B cell (primary cell): ENCODE measurements at regions not wholly inside any gene's neighbourhood (a gene's known extent, or its start where the extent isn't known, plus 50 kb on each side); places are given as distances from the start of the nearest gene placed in this dataset.

ENCODE experiments used
- ATAC-seq: fragments of 200-7000 bp; cut with Tn5 transposase; one replicate; pipeline ENCODE4 v1.10.0; 2021; ENCODE audit warnings: low read depth, mild to moderate bottlenecking, moderate number of reproducible peaks, moderate library complexity
- CTCF ChIA-PET: fragments of 350-600 bp; sonication (Branson Sonifier 250); formaldehyde crosslinking; loops from one replicate; lab custom pipeline; 2021; ENCODE audit warnings: antibody characterized with exemption, inconsistent platforms; lab: Charles Lee
- POLR2A ChIA-PET: fragments of 350-600 bp; sonication (Branson Sonifier 250); formaldehyde crosslinking; loops from one replicate; lab custom pipeline; 2021; ENCODE audit warnings: antibody characterized with exemption; lab: Charles Lee
- DNase-seq: peaks from one replicate; pipeline ENCODE4 v3.0.0; 2013
- H2AFZ ChIP-seq: 2 replicates; pipeline ENCODE4 v1.6.1; 2012; ENCODE audit warnings: mild to moderate bottlenecking, low read depth, low read length; ENCODE audit not compliant: insufficient read depth, poor library complexity, severe bottlenecking
- H3K27ac ChIP-seq, 2 donors: 1 replicate in 1 of 2; 2 replicates in 1 of 2; pipeline ENCODE4 v1.5.1; 2012 to 2013; ENCODE audit warnings: low read length in 2 of 2, mild to moderate bottlenecking in 2 of 2, moderate library complexity in 1 of 2
- H3K27me3 ChIP-seq, 4 experiments: fragments of 200-600 bp in 1 of 4; sonication (generic) in 1 of 4; replicated peaks in 1 of 4; 1 replicate in 2 of 4; 2 replicates in 2 of 4; pipeline versions ENCODE4 v1.6.1 to v1.7.0; 2013 to 2016; ENCODE audit warnings: low read length in 3 of 4, mild to moderate bottlenecking in 2 of 4, mixed read lengths in 1 of 4, moderate library complexity in 1 of 4; ENCODE audit not compliant: insufficient read depth in 4 of 4, control insufficient read depth in 3 of 4; ENCODE audit errors: control extremely low read depth in 1 of 4
- H3K36me3 ChIP-seq, 2 experiments: replicated peaks in 1 of 2; 1 replicate in 1 of 2; 2 replicates in 1 of 2; pipeline versions ENCODE4 v1.6.1 to v1.7.1; 2013; ENCODE audit warnings: low read length in 1 of 2; ENCODE audit not compliant: insufficient read depth in 2 of 2, control insufficient read depth in 1 of 2; ENCODE audit errors: control extremely low read depth in 1 of 2, extremely low read depth in 1 of 2
- H3K4me1 ChIP-seq, 2 donors: fragments of 200-600 bp in 1 of 2; sonication (generic) in 1 of 2; 1 replicate in 1 of 2; 2 replicates in 1 of 2; pipeline versions ENCODE4 v1.5.1 to v1.6.1; 2013 to 2017; ENCODE audit warnings: low read length in 2 of 2; ENCODE audit not compliant: control insufficient read depth in 2 of 2, insufficient read depth in 2 of 2
- H3K4me2 ChIP-seq: replicated peaks from 2 replicates; pipeline ENCODE3; 2012; ENCODE audit warnings: mild to moderate bottlenecking, low read depth, low read length; ENCODE audit not compliant: poor library complexity, severe bottlenecking
- H3K4me3 ChIP-seq, 5 experiments: fragments of 200-600 bp in 1 of 5; sonication (generic) in 1 of 5; 1 replicate in 3 of 5; 2 replicates in 2 of 5; pipeline versions ENCODE4 v1.5.1 to v1.7.0; 2011 to 2016; ENCODE audit warnings: low read length in 4 of 5, mild to moderate bottlenecking in 4 of 5, low read depth in 2 of 5, control low read depth in 1 of 5, moderate library complexity in 1 of 5; ENCODE audit not compliant: insufficient read depth in 1 of 5; ENCODE audit errors: control extremely low read depth in 1 of 5, extremely low read depth in 1 of 5
- H3K79me2 ChIP-seq: fragments of 200-600 bp; sonication (generic); one replicate; pipeline ENCODE4 v1.6.0; 2016; ENCODE audit warnings: low read length; ENCODE audit not compliant: control insufficient read depth, insufficient read depth
- H3K9ac ChIP-seq: fragments of 200-600 bp; sonication (generic); 2 replicates; pipeline ENCODE4 v1.6.1; 2017; ENCODE audit warnings: mild to moderate bottlenecking, low read length, moderate library complexity
- H3K9me3 ChIP-seq, 3 donors: one replicate each; pipeline versions ENCODE4 v1.6.1 to v1.7.1; 2013; ENCODE audit warnings: low read length in 2 of 3; ENCODE audit not compliant: control insufficient read depth in 2 of 3, insufficient read depth in 1 of 3; ENCODE audit errors: control extremely low read depth in 1 of 3
- H4K20me1 ChIP-seq: 2 replicates; pipeline ENCODE4 v1.6.0; 2012; ENCODE audit warnings: mild to moderate bottlenecking, low read length; ENCODE audit not compliant: insufficient read depth, control insufficient read depth, poor library complexity, severe bottlenecking
- H3K27ac Mint-ChIP-seq: one replicate; pipeline ENCODE4 v1.8.0; 2021; ENCODE audit warnings: mixed read lengths
- H3K27me3 Mint-ChIP-seq: one replicate; pipeline ENCODE4 v1.8.0; 2021; ENCODE audit warnings: mixed read lengths
- H3K4me1 Mint-ChIP-seq: one replicate; pipeline ENCODE4 v1.8.0; 2021; ENCODE audit warnings: mixed read lengths
- H3K4me3 Mint-ChIP-seq: one replicate; pipeline ENCODE4 v1.8.0; 2021; ENCODE audit warnings: mixed read lengths
- H3K9me3 Mint-ChIP-seq: one replicate; pipeline ENCODE4 v1.8.0; 2022; ENCODE audit warnings: mixed read lengths; ENCODE audit not compliant: insufficient read depth
- CTCF ChIP-seq: fragments of 200-600 bp; IDR thresholded peaks from one replicate; pipeline ENCODE4 v1.8.0; 2022; ENCODE audit warnings: antibody characterized with exemption, mild to moderate bottlenecking
- EZH2 ChIP-seq: IDR thresholded peaks from 2 replicates; pipeline ENCODE4 v1.6.1; 2012; ENCODE audit warnings: borderline replicate concordance, low read depth, mild to moderate bottlenecking, moderate library complexity, low read length; ENCODE audit not compliant: insufficient read depth, poor library complexity, severe bottlenecking
- WGBS: methylation state at CpG from one replicate; pipeline ENCODE4 v1.1.5; 2013; ENCODE audit warnings: missing lambda C conversion rate; ENCODE audit not compliant: insufficient coverage; 5-methylcytosine and 5-hydroxymethylcytosine counted together
- intact Hi-C: fragments of 100-400 bp; cut with micrococcal nuclease; formaldehyde crosslinking; loops from one replicate; pipeline ENCODE4 v1.10.0; 2022

DNA sequence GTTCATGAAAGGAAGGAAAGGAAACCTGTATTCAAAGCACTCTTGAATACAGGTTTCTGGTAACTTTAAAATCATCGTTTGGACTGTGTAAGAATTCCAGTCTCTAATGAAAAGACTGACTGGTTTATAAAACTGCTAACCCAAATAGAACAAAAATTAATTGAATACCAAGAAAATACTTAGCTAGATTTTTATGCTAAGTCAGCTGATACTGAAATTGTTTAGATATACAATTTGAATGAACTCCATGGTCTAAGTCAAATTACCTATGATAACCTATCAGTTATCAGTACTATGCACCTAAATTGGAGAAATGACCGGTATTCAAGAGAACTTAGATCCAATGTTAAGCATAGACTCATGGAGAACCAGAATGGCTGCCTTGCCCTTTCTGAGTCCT lies 338.3 kb downstream of the RNF144B start:
- Mint-ChIP-seq H3K4me1 (no peaks in the 10 kb centered on the region), H3K4me3 (no peak overlapping the region), H3K27me3 (no peaks in the 10 kb centered on the region), H3K9me3 (no peaks in the 10 kb centered on the region), H3K27ac (no peak overlapping the region)
- intact Hi-C loops, result no loop called here
- ATAC-seq, result no peak
- Histone ChIP-seq H3K4me3 (no peak overlapping the region), H3K9me3 (no peaks in the 10 kb centered on the region), H3K9ac (no peak overlapping the region), H3K36me3 (no peaks in the 10 kb centered on the region), H3K27ac (no peak overlapping the region), H3K79me2 (no peaks in the 10 kb centered on the region), H2AFZ (no peak overlapping the region), H3K27me3 (no peaks in the 10 kb centered on the region), H4K20me1 (no peaks in the 10 kb centered on the region), H3K4me1 (no peaks in the 10 kb centered on the region), H3K4me2 (no peak overlapping the region)
- POLR2A ChIA-PET, result no interaction called here
- CTCF ChIA-PET, result no interaction called here
- no peak for DNase-seq
- no CpG with 5 or more reads among the region's 2 CpGs for WGBS
- no peak for TF ChIP-seq CTCF
- no peak for TF ChIP-seq EZH2

GRCh38 chr6:18733921-18734550 lies 346.9 kb downstream of the RNF144B start:
- H4K20me1 ChIP-seq, result no peaks in the 10 kb centered on the region
- no peak for DNase-seq
- no peak overlapping the region for H3K27ac ChIP-seq
- ChIA-PET POLR2A (no interaction called here), CTCF (no interaction called here)
- TF ChIP-seq EZH2 (no peak), CTCF (no peak)
- Mint-ChIP-seq H3K4me1 (no peaks in the 10 kb centered on the region), H3K4me3 (no peak overlapping the region), H3K9me3 (peaks cover 7% of the 10 kb centered on the region), H3K27ac (no peak overlapping the region), H3K27me3 (no peaks in the 10 kb centered on the region)
- H3K4me2 ChIP-seq, result no peak overlapping the region
- H3K36me3 ChIP-seq, result no peaks in the 10 kb centered on the region
- no peak overlapping the region for H2AFZ ChIP-seq
- H3K9me3 ChIP-seq, result no peaks in the 10 kb centered on the region
- no CpG with 5 or more reads among the region's 1 CpG for WGBS
- H3K4me3 ChIP-seq, result no peak overlapping the region
- H3K9ac ChIP-seq, result no peak overlapping the region
- no peaks in the 10 kb centered on the region for H3K27me3 ChIP-seq
- no peak for ATAC-seq
- no peaks in the 10 kb centered on the region for H3K4me1 ChIP-seq
- intact Hi-C loops, result no loop called here
- no peaks in the 10 kb centered on the region for H3K79me2 ChIP-seq
